SK-N-SH (cell line): ENCODE measurements at regions not wholly inside any gene's neighbourhood (a gene's known extent, or its start where the extent isn't known, plus 50 kb on each side); places are given as distances from the start of the nearest gene placed in this dataset.

Source experiments
- CTCF ChIA-PET: fragments of 300-600, 350-600 bp; formaldehyde crosslinking; extraction: SDS; loops from one replicate; lab custom pipeline; 2021; lab: Yijun Ruan, JAX
- POLR2A ChIA-PET: fragments of 350-600 bp; sonication (Branson Sonifier 250); formaldehyde crosslinking; extraction: SDS; loops from one replicate; lab custom pipeline; 2020; ENCODE audit warnings: antibody characterized with exemption, inconsistent platforms; lab: Yijun Ruan, JAX
- DNase-seq: peaks from one replicate; pipeline ENCODE4 v3.0.0; 2012
- H2AFZ ChIP-seq: fragments of 200-600 bp; sonication (generic); 2 replicates; pipeline ENCODE4 v1.8.1; 2016; ENCODE audit warnings: antibody characterized with exemption, mild to moderate bottlenecking, low read depth
- H3F3A ChIP-seq: fragments of 200-600 bp; sonication (generic); replicated peaks from 2 replicates; pipeline ENCODE3; 2016; ENCODE audit warnings: antibody characterized with exemption, mild to moderate bottlenecking; ENCODE audit not compliant: insufficient read depth
- H3K27ac ChIP-seq, 2 experiments: fragments of 200-500 bp in 1 of 2; fragments of 200-600 bp in 1 of 2; sonication (Bioruptor generic) in 1 of 2; sonication (generic), shearing (Covaris generic) in 1 of 2; 2 replicates each; pipeline versions ENCODE4 v1.5.1 to v1.6.1; 2014 to 2016; ENCODE audit warnings: low read depth in 2 of 2, inconsistent platforms in 1 of 2, low read length in 1 of 2, mild to moderate bottlenecking in 1 of 2, mixed read lengths in 1 of 2
- H3K27me3 ChIP-seq: fragments of 200-600 bp; sonication (generic), shearing (Covaris generic); 2 replicates; pipeline ENCODE4 v1.6.1; 2016; ENCODE audit warnings: mixed run types; ENCODE audit not compliant: insufficient read depth
- H3K36me3 ChIP-seq, 2 experiments: fragments of 200-500 bp in 1 of 2; fragments of 200-600 bp in 1 of 2; sonication (Bioruptor generic) in 1 of 2; sonication (generic) in 1 of 2; replicated peaks in 1 of 2; 2 replicates each; pipeline versions ENCODE3 to v1.5.1; 2014 to 2016; ENCODE audit warnings: low read length in 1 of 2, mild to moderate bottlenecking in 1 of 2; ENCODE audit not compliant: insufficient read depth in 2 of 2, control insufficient read depth in 1 of 2
- H3K4me1 ChIP-seq, 2 experiments: fragments of 200-500 bp in 1 of 2; fragments of 200-600 bp in 1 of 2; sonication (Bioruptor generic) in 1 of 2; sonication (generic), shearing (Covaris generic) in 1 of 2; 2 replicates each; pipeline versions ENCODE4 v1.5.1 to v1.6.1; 2014 to 2016; ENCODE audit warnings: low read depth in 1 of 2, low read length in 1 of 2, mixed run types in 1 of 2; ENCODE audit not compliant: insufficient read depth in 2 of 2, control insufficient read depth in 1 of 2
- H3K4me2 ChIP-seq: fragments of 200-600 bp; sonication (generic), shearing (Covaris generic); 2 replicates; pipeline ENCODE4 v1.6.1; 2017; ENCODE audit warnings: mixed run types
- H3K4me3 ChIP-seq, 2 experiments: fragments of 200-500 bp in 1 of 2; fragments of 200-600 bp in 1 of 2; sonication (Bioruptor generic) in 1 of 2; sonication (generic), shearing (Covaris generic) in 1 of 2; 2 replicates each; pipeline versions ENCODE4 v1.5.1 to v1.8.1; 2014 to 2016; ENCODE audit warnings: low read depth in 2 of 2, inconsistent platforms in 1 of 2, low read length in 1 of 2, mild to moderate bottlenecking in 1 of 2, mixed read lengths in 1 of 2, moderate library complexity in 1 of 2
- H3K79me2 ChIP-seq: fragments of 200-600 bp; sonication (generic); 2 replicates; pipeline ENCODE4 v1.8.1; 2017; ENCODE audit warnings: mild to moderate bottlenecking; ENCODE audit not compliant: insufficient read depth
- H3K9ac ChIP-seq: fragments of 200-600 bp; sonication (generic); 2 replicates; pipeline ENCODE4 v1.6.1; 2017; ENCODE audit warnings: mixed run types
- H3K9me2 ChIP-seq: fragments of 200-600 bp; sonication (generic); 2 replicates; pipeline ENCODE4 v1.6.1; 2017; ENCODE audit warnings: mixed run types
- H3K9me3 ChIP-seq: fragments of 200-600 bp; sonication (generic); 2 replicates; pipeline ENCODE4 v1.6.1; 2017; ENCODE audit warnings: mixed run types, mild to moderate bottlenecking, moderate library complexity
- H4K20me1 ChIP-seq: fragments of 200-600 bp; sonication (generic); 2 replicates; pipeline ENCODE4 v1.6.1; 2017; ENCODE audit warnings: mild to moderate bottlenecking, mixed run types; ENCODE audit not compliant: insufficient read depth
- CHD2 ChIP-seq: fragments of 150-350 bp; IDR thresholded peaks from 2 replicates; pipeline ENCODE4 v1.6.1; 2018; ENCODE audit warnings: low read length; ENCODE audit not compliant: partially characterized antibody
- CTCF ChIP-seq: fragments of 200-600 bp; sonication (generic); IDR thresholded peaks from 2 replicates; pipeline ENCODE4 v1.6.1; 2017; ENCODE audit warnings: antibody characterized with exemption, mild to moderate bottlenecking, moderate library complexity
- ELF1 ChIP-seq: IDR thresholded peaks from 2 replicates; pipeline ENCODE4 v1.4.0; 2012
- FOSL2 ChIP-seq: IDR thresholded peaks from 2 replicates; pipeline ENCODE4 v1.4.0; 2012; ENCODE audit warnings: low read depth, mild to moderate bottlenecking, moderate library complexity, borderline replicate concordance
- GATA2 ChIP-seq: sonication (generic); formaldehyde crosslinking; IDR thresholded peaks from 2 replicates; pipeline ENCODE4 v1.5.0; 2020; ENCODE audit warnings: mild to moderate bottlenecking, missing genetic modification reagents
- NFIC ChIP-seq: IDR thresholded peaks from 2 replicates; pipeline ENCODE4 v1.4.0; 2012; ENCODE audit warnings: borderline replicate concordance
- NRF1 ChIP-seq: IDR thresholded peaks from 2 replicates; pipeline ENCODE4 v1.6.1; 2012; ENCODE audit warnings: low read depth, mild to moderate bottlenecking, low read length
- PBX3 ChIP-seq: IDR thresholded peaks from 2 replicates; pipeline ENCODE4; 2012
- POLR2AphosphoS5 ChIP-seq: IDR thresholded peaks from 2 replicates; pipeline ENCODE4 v1.6.1; 2012; ENCODE audit warnings: low read depth, low read length
- REST ChIP-seq: IDR thresholded peaks from 2 replicates; pipeline ENCODE4 v1.6.1; 2012; ENCODE audit warnings: mild to moderate bottlenecking, low read depth, low read length, moderate library complexity
- RXRA ChIP-seq: IDR thresholded peaks from 2 replicates; pipeline ENCODE4 v1.4.0; 2012; ENCODE audit warnings: low read depth, mild to moderate bottlenecking, borderline replicate concordance
- SIN3A ChIP-seq: IDR thresholded peaks from 2 replicates; pipeline ENCODE4 v1.6.1; 2012; ENCODE audit warnings: low read depth, mild to moderate bottlenecking, low read length, moderate library complexity, borderline replicate concordance
- SMC3 ChIP-seq: IDR thresholded peaks from 2 replicates; pipeline ENCODE4 v1.6.1; 2012; ENCODE audit warnings: low read depth, low read length, improper control_type of control experiment
- TAF1 ChIP-seq: IDR thresholded peaks from 2 replicates; pipeline ENCODE4 v1.6.1; 2012; ENCODE audit warnings: low read depth, mild to moderate bottlenecking, low read length, moderate library complexity, borderline replicate concordance
- TEAD4 ChIP-seq: IDR thresholded peaks from 2 replicates; pipeline ENCODE4 v1.4.0; 2012; ENCODE audit warnings: mild to moderate bottlenecking, borderline replicate concordance; ENCODE audit not compliant: insufficient read depth
- YY1 ChIP-seq: IDR thresholded peaks from 2 replicates; pipeline ENCODE4 v1.4.0; 2012; ENCODE audit warnings: low read depth, mild to moderate bottlenecking
- WGBS: methylation state at CpG from one replicate; pipeline ENCODE4 v1.1.6; 2017; ENCODE audit warnings: low lambda C conversion rate; 5-methylcytosine and 5-hydroxymethylcytosine counted together
- TF ChIP-seq, protein P1 (sequence below): IDR thresholded peaks from 2 replicates; pipeline ENCODE4 v1.4.0; 2012; ENCODE audit warnings: low read depth

GRCh38 chr2:162919111-162919510, 80.5 kb upstream of the KCNH7 start:
- TF ChIP-seq CHD2 (no peak), RXRA (no peak), FOSL2 (no peak), SMC3 (no peak), NRF1 (no peak), ELF1 (no peak), PBX3 (no peak), NFIC (no peak), YY1 (no peak), POLR2AphosphoS5 (no peak), TEAD4 (no peak), GATA2 (CRISPR knock-in tag) (no peak), TAF1 (no peak), CTCF (no peak), REST (no peak), SIN3A (no peak)
- TF ChIP-seq, protein P1, sequence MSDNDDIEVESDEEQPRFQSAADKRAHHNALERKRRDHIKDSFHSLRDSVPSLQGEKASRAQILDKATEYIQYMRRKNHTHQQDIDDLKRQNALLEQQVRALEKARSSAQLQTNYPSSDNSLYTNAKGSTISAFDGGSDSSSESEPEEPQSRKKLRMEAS, result no peak
- no peak overlapping the region for H2AFZ ChIP-seq
- no peaks in the 10 kb centered on the region for H3K4me1 ChIP-seq
- WGBS, result 44% methylated on average over 1 of the region's 1 CpG
- H3K79me2 ChIP-seq, result no peaks in the 10 kb centered on the region
- no peaks in the 10 kb centered on the region for H4K20me1 ChIP-seq
- no peaks in the 10 kb centered on the region for H3K27me3 ChIP-seq
- ChIA-PET POLR2A (no interaction called here), CTCF (no interaction called here)
- H3K9me3 ChIP-seq, result no peaks in the 10 kb centered on the region
- DNase-seq, result no peak
- H3K36me3 ChIP-seq, result no peaks in the 10 kb centered on the region
- H3K9me2 ChIP-seq, result no peaks in the 10 kb centered on the region
- H3K9ac ChIP-seq, result no peak overlapping the region
- no peaks in the 10 kb centered on the region for H3F3A ChIP-seq
- no peak overlapping the region for H3K27ac ChIP-seq
- no peak overlapping the region for H3K4me2 ChIP-seq
- no peak overlapping the region for H3K4me3 ChIP-seq
